ENCODE measurements at regions not wholly inside any gene's neighbourhood (a gene's known extent, or its start where the extent isn't known, plus 50 kb on each side); places are given as distances from the start of the nearest gene placed in this dataset.

GRCh38 chr21:28159396-28159795, 833.3 kb downstream of the LTN1 start:
- H3K4me1 ChIP-seq (ENCODE audit: insufficient read depth) = no peaks in the 10 kb centered on the region
- TF ChIP-seq CTCF (IDR thresholded peaks at IDR 0.05; ENCODE audit: poor library complexity) (no peak), EZH2 (IDR thresholded peaks at IDR 0.05; ENCODE audit: borderline replicate concordance) (no peak), EZH2phosphoT487 (IDR thresholded peaks at IDR 0.05; ENCODE audit: low read depth, severe bottlenecking, unreplicated experiment) (no peak)
- no peaks in the 10 kb centered on the region for H3K9me2 ChIP-seq (replicated peaks; ENCODE audit: insufficient read depth)
- H3K4me2 ChIP-seq = no peak overlapping the region
- H2AFZ ChIP-seq = no peak overlapping the region
- H3K27ac ChIP-seq = peak overlapping the region; percentile 18
- no peaks in the 10 kb centered on the region for H3K9me3 ChIP-seq (ENCODE audit: low read depth)
- H3K4me3 ChIP-seq = no peak overlapping the region
- DNase-seq (ENCODE audit: low spot score) = no peak
- no peaks in the 10 kb centered on the region for H3K36me3 ChIP-seq (replicated peaks; ENCODE audit: insufficient read depth, low read depth)
- H3K27me3 ChIP-seq = no peaks in the 10 kb centered on the region
- no peaks in the 10 kb centered on the region for H4K20me1 ChIP-seq (ENCODE audit: insufficient read depth, poor library complexity, severe bottlenecking)
- H3K79me2 ChIP-seq = no peaks in the 10 kb centered on the region
- WGBS (ENCODE audit: low lambda C conversion rate, missing lambda C conversion rate) = 48% methylated on average over 3 of the region's 3 CpGs

DNA sequence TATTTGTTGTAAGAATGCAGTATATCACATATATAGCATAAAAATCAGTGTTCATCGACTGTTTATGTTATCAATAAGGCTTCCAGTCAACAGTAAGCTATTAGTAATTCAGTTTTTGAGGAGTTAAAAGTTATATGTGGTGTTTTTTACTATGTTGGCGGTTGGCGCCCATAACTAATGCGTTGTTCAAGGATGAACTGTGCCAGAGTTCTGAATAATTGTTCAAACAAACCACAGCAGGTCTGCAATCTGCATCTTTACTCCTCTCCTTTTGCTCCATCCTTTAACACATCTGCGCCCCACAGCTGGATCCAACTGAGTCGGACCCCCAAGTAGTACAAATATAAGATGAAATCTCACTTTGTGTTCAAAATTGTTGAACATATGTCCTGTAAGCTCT, 836.1 kb downstream of the LTN1 start:
- Histone ChIP-seq H3K27me3 (no peaks in the 10 kb centered on the region), H3K27ac (no peak overlapping the region), H3K4me2 (no peak overlapping the region), H2AFZ (no peak overlapping the region), H3K36me3 (replicated peaks; ENCODE audit: insufficient read depth, low read depth) (no peaks in the 10 kb centered on the region), H3K4me1 (ENCODE audit: insufficient read depth) (no peaks in the 10 kb centered on the region), H3K79me2 (no peaks in the 10 kb centered on the region), H4K20me1 (ENCODE audit: insufficient read depth, poor library complexity, severe bottlenecking) (no peaks in the 10 kb centered on the region), H3K9me3 (ENCODE audit: low read depth) (no peaks in the 10 kb centered on the region), H3K9me2 (replicated peaks; ENCODE audit: insufficient read depth) (no peaks in the 10 kb centered on the region), H3K4me3 (no peak overlapping the region)
- no peak for TF ChIP-seq EZH2 (IDR thresholded peaks at IDR 0.05; ENCODE audit: borderline replicate concordance)
- no peak for TF ChIP-seq CTCF (IDR thresholded peaks at IDR 0.05; ENCODE audit: poor library complexity)
- 90% methylated on average over 6 of the region's 6 CpGs for WGBS (ENCODE audit: low lambda C conversion rate, missing lambda C conversion rate)
- no peak for DNase-seq (ENCODE audit: low spot score)

GRCh38 chr21:28154121-28154520, 838.6 kb downstream of the LTN1 start:
- Histone ChIP-seq H4K20me1 (ENCODE audit: insufficient read depth, poor library complexity, severe bottlenecking) (no peaks in the 10 kb centered on the region), H3K9me3 (ENCODE audit: low read depth) (no peaks in the 10 kb centered on the region), H3K4me3 (no peak overlapping the region), H3K79me2 (no peaks in the 10 kb centered on the region), H3K9me2 (replicated peaks; ENCODE audit: insufficient read depth) (no peaks in the 10 kb centered on the region), H2AFZ (no peak overlapping the region), H3K36me3 (replicated peaks; ENCODE audit: insufficient read depth, low read depth) (no peaks in the 10 kb centered on the region), H3K27me3 (no peaks in the 10 kb centered on the region), H3K4me1 (ENCODE audit: insufficient read depth) (no peaks in the 10 kb centered on the region), H3K27ac (no peak overlapping the region), H3K4me2 (no peak overlapping the region)
- WGBS (ENCODE audit: low lambda C conversion rate, missing lambda C conversion rate) = 62% methylated on average over 4 of the region's 4 CpGs
- DNase-seq (ENCODE audit: low spot score) = no peak
- no peak for TF ChIP-seq EZH2phosphoT487 (IDR thresholded peaks at IDR 0.05; ENCODE audit: low read depth, severe bottlenecking, unreplicated experiment)
- no peak for TF ChIP-seq CTCF (IDR thresholded peaks at IDR 0.05; ENCODE audit: poor library complexity)
- TF ChIP-seq EZH2 (IDR thresholded peaks at IDR 0.05; ENCODE audit: borderline replicate concordance) = no peak

DNA sequence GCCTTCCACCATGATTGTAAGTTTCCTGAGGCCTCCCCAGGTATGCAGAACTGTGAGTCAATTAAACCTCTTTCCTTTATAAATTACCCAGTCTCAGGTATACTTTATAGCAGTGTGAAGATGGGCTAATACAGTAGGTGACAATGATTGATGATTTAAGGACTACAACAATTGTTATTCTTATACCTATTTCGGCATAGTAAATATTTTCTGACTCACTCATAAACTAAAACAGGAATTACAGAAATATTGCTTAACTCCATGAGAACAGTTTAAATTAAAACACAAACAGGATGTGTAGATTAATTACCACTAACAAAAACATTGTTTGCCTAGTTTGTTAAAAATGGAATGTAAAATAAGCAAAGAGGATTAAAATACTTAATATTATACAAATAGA, 839.9 kb downstream of the LTN1 start:
- Histone ChIP-seq H3K9me3 (ENCODE audit: low read depth) (no peaks in the 10 kb centered on the region), H4K20me1 (ENCODE audit: insufficient read depth, poor library complexity, severe bottlenecking) (no peaks in the 10 kb centered on the region), H3K4me3 (no peak overlapping the region), H2AFZ (no peak overlapping the region), H3K27ac (no peak overlapping the region), H3K4me2 (no peak overlapping the region), H3K4me1 (ENCODE audit: insufficient read depth) (no peaks in the 10 kb centered on the region), H3K79me2 (no peaks in the 10 kb centered on the region), H3K9me2 (replicated peaks; ENCODE audit: insufficient read depth) (no peaks in the 10 kb centered on the region), H3K27me3 (no peaks in the 10 kb centered on the region), H3K36me3 (replicated peaks; ENCODE audit: insufficient read depth, low read depth) (no peaks in the 10 kb centered on the region)
- no peak for TF ChIP-seq CTCF (IDR thresholded peaks at IDR 0.05; ENCODE audit: poor library complexity)
- TF ChIP-seq EZH2 (IDR thresholded peaks at IDR 0.05; ENCODE audit: borderline replicate concordance) = no peak
- TF ChIP-seq EZH2phosphoT487 (IDR thresholded peaks at IDR 0.05; ENCODE audit: low read depth, severe bottlenecking, unreplicated experiment) = no peak
- DNase-seq (ENCODE audit: low spot score) = no peak
- 89% methylated on average over 1 of the region's 1 CpG for WGBS (ENCODE audit: low lambda C conversion rate, missing lambda C conversion rate)
